Activated CD4-positive, alpha-beta T cell treated with anti-CD3 and anti-CD28 coated beads, Interleukin-2, amount 50 U/mL, for 24 hours (primary cell): ENCODE measurements at regions not wholly inside any gene's neighbourhood (a gene's known extent, or its start where the extent isn't known, plus 50 kb on each side); places are given as distances from the start of the nearest gene placed in this dataset.
"Not testable (repeated sequence)": the region's sequence is repeated elsewhere in the genome, so short reads cannot be mapped to it uniquely, and the experiment has no call there.

ENCODE experiments used
- DNase-seq, 2 donors: peaks; one replicate each; pipeline ENCODE4 v3.0.0-alpha.2; 2020; ENCODE audit warnings: low read depth in 1 of 2, low spot score in 1 of 2

- DNase-seq, result no peak
Measured at GRCh38 chr6:14388371-14388770, 270.8 kb downstream of the CD83 start.

GRCh38 chr6:14389776-14390175 is 272.2 kb downstream of the CD83 start:
- not testable (repeated sequence) for DNase-seq

DNA sequence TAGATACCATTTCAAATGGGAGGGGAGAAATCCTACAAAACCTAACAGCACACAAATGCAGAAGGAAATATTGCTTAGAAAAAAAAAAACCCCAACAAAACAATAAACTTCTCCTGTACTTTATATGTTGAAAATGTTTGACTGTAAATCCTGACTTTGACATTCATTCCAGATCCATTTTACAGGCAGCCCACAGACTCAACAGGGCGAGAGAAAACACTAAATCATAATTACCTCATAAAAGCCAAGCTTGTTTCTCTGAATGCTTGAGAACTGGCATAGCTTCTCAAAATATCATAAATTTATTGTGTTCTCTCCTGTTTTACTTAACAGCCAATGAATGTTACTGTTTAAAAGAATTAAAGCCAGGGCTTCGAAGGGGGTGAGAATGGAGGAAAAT is 273.2 kb downstream of the CD83 start:
- no peak for DNase-seq

- no peak for DNase-seq
Measured at GRCh38 chr6:14393910-14394309, 276.3 kb downstream of the CD83 start.

DNA sequence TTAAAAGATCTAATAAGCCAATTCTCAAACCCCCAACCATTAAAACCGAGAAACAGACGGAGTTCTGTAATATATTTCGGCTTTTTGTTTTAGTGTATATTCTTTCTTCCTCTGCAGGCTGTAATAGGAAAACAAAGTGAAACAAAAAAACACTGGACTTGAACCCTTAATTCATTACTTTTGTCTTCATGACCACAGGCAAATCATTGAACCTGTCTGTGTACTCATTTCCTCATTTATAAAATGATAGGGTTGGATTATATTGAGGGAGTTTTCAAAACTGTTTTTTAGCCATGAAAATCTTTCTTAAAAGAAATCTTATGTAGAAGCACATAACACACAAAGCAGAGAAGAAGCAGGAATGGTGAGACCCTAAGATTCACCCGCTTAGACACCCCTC is 278.8 kb downstream of the CD83 start:
- DNase-seq, result no peak

DNA sequence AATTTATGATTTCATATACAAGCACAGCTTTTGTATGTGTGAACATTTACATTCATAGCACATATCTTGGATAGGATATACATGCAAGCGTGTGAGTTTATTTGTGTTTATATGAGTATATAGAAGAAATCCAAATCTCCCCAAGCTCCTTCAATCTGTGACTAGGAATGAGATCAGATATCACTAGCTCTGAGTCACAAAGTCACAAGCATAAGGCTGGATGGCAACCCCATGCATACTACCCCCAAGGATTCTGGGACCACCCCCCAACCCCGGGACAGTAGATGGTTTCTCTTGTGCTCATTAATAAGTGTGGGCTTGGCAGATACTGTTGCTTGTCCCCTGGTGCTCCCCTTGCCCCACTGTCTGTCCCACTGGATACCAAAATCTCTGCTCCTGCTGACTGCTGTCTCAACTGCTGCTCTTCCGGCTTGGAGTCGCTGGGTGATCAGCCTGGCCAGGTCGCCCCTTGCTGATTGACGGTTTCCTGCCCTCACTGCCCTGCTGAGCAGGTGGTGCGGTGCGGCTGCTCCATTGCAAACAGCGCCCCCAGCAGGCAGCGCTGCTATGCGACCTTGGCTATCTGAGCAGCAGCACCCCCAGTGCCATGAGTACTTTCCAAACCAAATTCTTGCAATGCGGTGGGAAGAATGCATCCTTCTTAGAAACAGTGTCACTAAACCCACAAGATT is 279.4 kb downstream of the CD83 start:
- no peak for DNase-seq

DNA sequence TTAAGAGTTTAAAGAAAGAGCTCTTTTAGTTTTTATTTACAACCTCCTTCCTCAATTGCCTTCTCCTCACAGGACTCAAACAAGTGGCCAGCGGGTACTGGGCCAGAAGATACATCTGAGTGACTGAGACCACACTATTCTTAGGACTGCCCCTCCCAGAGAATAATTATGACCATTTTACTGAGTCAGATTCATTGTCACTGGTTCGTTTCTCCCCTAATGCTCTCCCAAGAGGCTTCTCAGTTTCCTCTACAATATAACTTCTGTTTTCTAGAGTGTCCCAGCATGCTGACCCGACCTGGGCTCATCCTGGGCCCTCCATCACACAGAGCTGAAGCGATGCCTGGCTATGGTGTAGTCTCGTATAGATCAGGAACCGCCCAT is 279.9 kb downstream of the CD83 start:
- DNase-seq, result no peak

- no peak for DNase-seq
Measured at GRCh38 chr6:14398953-14399352, 281.4 kb downstream of the CD83 start.

DNA sequence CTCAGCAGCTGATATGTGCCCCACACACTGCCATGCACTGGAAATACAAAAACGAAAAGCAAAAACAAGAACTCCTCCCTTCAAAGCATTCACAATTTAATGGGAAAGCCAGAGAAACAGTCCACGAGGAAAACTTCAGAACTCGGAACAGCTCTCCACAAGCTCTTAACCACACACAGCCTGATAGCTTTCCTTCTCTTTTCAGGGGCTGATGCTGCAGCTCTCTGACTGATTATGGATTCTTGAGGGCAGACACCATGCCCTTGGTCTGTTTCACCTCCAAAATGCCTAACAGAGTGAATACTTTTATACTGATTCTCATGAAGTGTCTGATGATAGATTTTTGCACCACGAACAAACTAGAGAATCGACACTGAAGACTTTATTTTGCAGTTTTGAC is 282.1 kb downstream of the CD83 start:
- DNase-seq, result no peak

DNA sequence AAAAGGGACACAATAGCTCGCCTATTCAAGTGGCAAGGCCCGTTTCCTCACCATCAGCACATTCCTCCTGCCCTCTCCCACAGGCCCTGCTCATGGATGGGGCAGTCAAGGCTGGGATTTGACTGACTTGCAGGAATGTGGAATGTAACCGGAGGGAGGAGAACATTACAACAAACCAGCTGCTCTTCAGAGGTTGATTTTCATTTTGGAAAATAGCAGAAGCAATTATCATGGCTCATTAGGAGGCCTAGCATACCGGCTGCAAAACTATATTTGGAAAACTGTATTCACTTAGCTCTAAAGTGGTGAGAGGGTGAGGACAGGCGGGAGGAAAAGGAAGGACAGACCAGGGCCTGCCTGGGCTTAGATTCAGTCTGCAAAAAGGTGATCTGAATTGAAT is 283.7 kb downstream of the CD83 start:
- DNase-seq, result no peak

GRCh38 chr6:14406614-14407331 is 289.2 kb downstream of the CD83 start:
- no peak for DNase-seq

- no peak for DNase-seq
Measured at GRCh38 chr6:14408446-14408845, 290.9 kb downstream of the CD83 start.

GRCh38 chr6:14412026-14412425 is 294.5 kb downstream of the CD83 start:
- no peak for DNase-seq

DNA sequence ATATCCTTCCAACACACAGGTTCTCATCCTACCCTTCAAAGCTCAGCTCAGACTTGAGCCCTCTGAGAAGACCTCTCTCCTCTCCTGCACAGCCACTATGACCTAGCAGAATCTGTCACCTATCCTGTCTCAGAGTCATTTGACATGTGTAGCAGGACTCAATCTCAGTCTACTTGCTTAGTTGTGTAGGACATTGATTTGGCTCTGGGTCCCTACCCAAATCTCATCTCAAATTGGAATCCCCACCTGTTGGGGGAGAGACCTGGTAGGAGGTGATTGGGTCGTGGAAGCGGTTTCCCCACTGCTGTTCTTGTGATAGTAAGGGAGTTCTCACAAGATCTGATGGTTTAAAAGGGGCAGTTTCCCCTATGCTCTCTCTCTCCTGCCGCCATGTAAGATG is 297.9 kb downstream of the CD83 start:
- DNase-seq, result no peak

GRCh38 chr6:14417377-14417776 is 299.8 kb downstream of the CD83 start:
- DNase-seq, result no peak

GRCh38 chr6:14419224-14419623 is 301.7 kb downstream of the CD83 start:
- not testable (repeated sequence) for DNase-seq

- DNase-seq, result no peak
Measured at GRCh38 chr6:14422061-14422460, 304.5 kb downstream of the CD83 start.

DNA sequence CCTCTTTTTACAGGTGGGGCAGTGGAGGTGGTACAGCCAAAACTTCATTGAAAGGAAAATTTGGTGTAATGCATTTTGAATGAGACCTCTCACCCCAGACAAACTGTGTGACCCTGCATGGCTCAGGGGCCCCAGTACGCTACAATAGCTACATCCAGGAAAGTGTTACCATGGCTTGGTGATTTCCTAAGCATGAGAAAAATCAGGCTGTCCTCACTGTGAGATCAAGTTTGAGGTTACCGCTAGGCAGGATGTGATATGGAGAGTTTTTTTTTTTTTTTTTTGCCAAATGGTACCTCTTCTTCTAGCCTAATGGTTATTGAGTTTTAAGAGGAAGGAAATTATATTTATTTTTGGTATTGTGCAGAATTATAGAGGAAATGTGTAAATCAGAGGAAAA is 305.3 kb downstream of the CD83 start:
- no peak for DNase-seq

GRCh38 chr6:14423330-14423729 is 305.8 kb downstream of the CD83 start:
- DNase-seq, result no peak

DNA sequence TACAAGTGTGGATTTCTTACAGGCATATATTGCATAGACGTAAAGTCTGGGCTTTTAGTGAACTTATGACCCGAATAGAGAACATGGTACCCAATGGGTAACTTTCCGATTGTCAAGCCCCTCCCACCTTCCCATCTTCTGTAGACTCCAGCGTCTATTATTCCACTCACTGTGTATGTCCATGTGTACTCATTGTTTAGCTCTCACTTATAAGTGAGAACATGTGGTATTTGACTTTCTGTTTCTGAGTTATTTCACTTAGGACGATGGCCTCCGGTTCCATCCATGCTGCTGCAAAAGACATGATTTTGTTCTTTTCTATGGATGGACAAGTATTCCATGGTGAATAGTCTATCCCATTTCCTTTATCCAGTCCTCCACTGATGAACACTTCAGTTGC is 306.4 kb downstream of the CD83 start:
- peak in 1 of 2 donors; percentile 2 for DNase-seq

- no peak for DNase-seq
Measured at GRCh38 chr6:14425805-14426204, 308.2 kb downstream of the CD83 start.

DNA sequence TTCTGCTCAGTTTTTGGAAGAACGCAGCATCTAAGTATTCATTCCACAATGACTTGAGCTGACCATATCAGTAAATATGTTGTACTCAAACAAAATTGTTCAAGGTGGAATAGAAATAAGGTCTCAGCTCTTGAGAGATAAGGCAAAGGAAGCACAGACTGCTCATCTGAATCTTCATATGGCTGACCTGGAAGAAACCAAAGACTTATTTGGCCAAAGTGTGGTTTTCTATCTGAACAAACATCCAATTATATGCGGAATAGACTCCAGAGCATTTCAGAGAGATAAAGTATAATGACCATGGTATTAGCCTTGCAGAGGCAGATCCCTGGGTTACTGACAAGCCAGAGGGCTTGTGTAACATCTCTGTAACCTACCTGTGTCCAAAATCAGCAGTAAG is 308.7 kb downstream of the CD83 start:
- no peak for DNase-seq

GRCh38 chr6:14428269-14428668 is 310.7 kb downstream of the CD83 start:
- no peak for DNase-seq
